ENCODE measurements at regions not wholly inside any gene's neighbourhood (a gene's known extent, or its start where the extent isn't known, plus 50 kb on each side); places are given as distances from the start of the nearest gene placed in this dataset.

- DNase-seq = no peak
These were observed 50.2 kb upstream of the AKR1E2 start for GRCh38 chr10:4775808-4776207.

- no peak for DNase-seq
These were observed 53.8 kb upstream of the AKR1E2 start for GRCh38 chr10:4772202-4772570.

GRCh38 chr10:4771554-4772201, 54.3 kb upstream of the AKR1E2 start:
- no peak for DNase-seq

GRCh38 chr10:4770801-4771553, 55.0 kb upstream of the AKR1E2 start:
- DNase-seq = peak; percentile 4

GRCh38 chr10:4768416-4768815, 57.6 kb upstream of the AKR1E2 start:
- DNase-seq = no peak

- DNase-seq = no peak
These were observed 58.8 kb upstream of the AKR1E2 start for GRCh38 chr10:4767033-4767814.

- no peak for DNase-seq
These were observed 59.6 kb upstream of the AKR1E2 start for GRCh38 chr10:4766454-4766853.

- no peak for DNase-seq
These were observed 60.6 kb upstream of the AKR1E2 start for GRCh38 chr10:4765428-4765827.

- no peak for DNase-seq
These were observed 62.0 kb upstream of the AKR1E2 start for GRCh38 chr10:4763960-4764428.

- DNase-seq = no peak
These were observed 62.5 kb upstream of the AKR1E2 start for GRCh38 chr10:4763513-4763912.

GRCh38 chr10:4758256-4758655, 67.8 kb upstream of the AKR1E2 start:
- DNase-seq = no peak

- no peak for DNase-seq
These were observed 70.6 kb upstream of the AKR1E2 start for GRCh38 chr10:4755286-4755989.

- no peak for DNase-seq
These were observed 71.9 kb upstream of the AKR1E2 start for GRCh38 chr10:4754143-4754542.

- DNase-seq = no peak
These were observed 74.8 kb upstream of the AKR1E2 start for GRCh38 chr10:4751211-4751610.

- no peak for DNase-seq
These were observed 76.8 kb upstream of the AKR1E2 start for GRCh38 chr10:4749271-4749574.

GRCh38 chr10:4748491-4749270, 77.3 kb upstream of the AKR1E2 start:
- no peak for DNase-seq

- DNase-seq = no peak
These were observed 83.8 kb upstream of the AKR1E2 start for GRCh38 chr10:4742217-4742616.

- no peak for DNase-seq
These were observed 85.5 kb upstream of the AKR1E2 start for GRCh38 chr10:4740471-4740870.

GRCh38 chr10:4736608-4737007, 89.4 kb upstream of the AKR1E2 start:
- DNase-seq = no peak

GRCh38 chr10:4736183-4736582, 89.8 kb upstream of the AKR1E2 start:
- DNase-seq = no peak

GRCh38 chr10:4733843-4734224, 92.2 kb upstream of the AKR1E2 start:
- no peak for DNase-seq

GRCh38 chr10:4733150-4733842, 92.7 kb upstream of the AKR1E2 start:
- DNase-seq = no peak
